ENCODE measurements at regions not wholly inside any gene's neighbourhood (a gene's known extent, or its start where the extent isn't known, plus 50 kb on each side); places are given as distances from the start of the nearest gene placed in this dataset.

DNA sequence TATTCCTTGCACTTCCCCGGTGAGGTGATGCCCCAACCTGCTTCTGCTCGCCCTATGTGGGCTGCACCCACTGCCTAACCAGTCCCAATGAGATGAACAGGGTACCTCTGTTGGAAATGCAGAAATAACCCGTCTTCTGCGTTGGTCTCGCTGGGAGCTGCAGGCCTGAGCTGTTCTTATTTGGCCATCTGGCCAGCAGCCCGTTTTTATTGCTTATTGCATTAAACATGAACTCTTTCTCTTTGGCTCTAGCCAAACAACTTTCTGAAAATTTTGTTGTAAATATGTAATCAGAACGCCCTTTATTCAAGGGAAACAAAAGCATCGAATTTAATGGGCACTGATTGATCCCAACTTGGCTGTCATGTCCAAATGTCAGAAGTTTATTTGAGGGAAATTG, 124.7 kb upstream of the FTMT start:
- no peaks in the 10 kb centered on the region for H3K27me3 Mint-ChIP-seq
- peaks cover 31% of the 10 kb centered on the region for H3K9me3 Mint-ChIP-seq
- H3K36me3 Mint-ChIP-seq (ENCODE audit: low read depth): no peaks in the 10 kb centered on the region
- no peaks in the 10 kb centered on the region for H3K4me1 Mint-ChIP-seq (ENCODE audit: low read depth)
- intact Hi-C loops (cut with micrococcal nuclease): no loop called here
- H3K27ac Mint-ChIP-seq: no peak overlapping the region
- H3K4me3 Mint-ChIP-seq: no peak overlapping the region

DNA sequence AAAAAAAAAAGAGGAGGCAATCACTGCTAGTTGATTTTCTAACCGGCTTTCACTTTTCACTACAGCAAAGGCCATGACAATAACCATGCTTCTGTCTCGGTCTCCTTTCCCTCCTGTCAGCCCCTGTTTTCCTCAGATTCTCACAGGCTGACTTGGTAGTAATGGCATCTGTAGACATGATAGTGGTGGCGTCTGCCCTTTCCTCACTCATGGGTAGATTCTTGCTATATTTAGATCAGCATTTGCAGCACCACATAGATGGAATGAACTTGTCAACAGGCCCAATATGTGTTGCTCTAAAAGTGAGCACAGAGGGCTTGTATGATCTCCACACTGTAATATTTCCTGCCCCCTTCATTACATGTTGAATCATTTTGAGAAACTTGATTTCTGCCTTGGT, 120.3 kb upstream of the FTMT start:
- no peaks in the 10 kb centered on the region for H3K36me3 Mint-ChIP-seq (ENCODE audit: low read depth)
- H3K4me1 Mint-ChIP-seq (ENCODE audit: low read depth): no peaks in the 10 kb centered on the region
- H3K27me3 Mint-ChIP-seq: no peaks in the 10 kb centered on the region
- H3K4me3 Mint-ChIP-seq: no peak overlapping the region
- H3K9me3 Mint-ChIP-seq: peaks cover 19% of the 10 kb centered on the region
- no peak overlapping the region for H3K27ac Mint-ChIP-seq
- intact Hi-C loops (cut with micrococcal nuclease): no loop called here

DNA sequence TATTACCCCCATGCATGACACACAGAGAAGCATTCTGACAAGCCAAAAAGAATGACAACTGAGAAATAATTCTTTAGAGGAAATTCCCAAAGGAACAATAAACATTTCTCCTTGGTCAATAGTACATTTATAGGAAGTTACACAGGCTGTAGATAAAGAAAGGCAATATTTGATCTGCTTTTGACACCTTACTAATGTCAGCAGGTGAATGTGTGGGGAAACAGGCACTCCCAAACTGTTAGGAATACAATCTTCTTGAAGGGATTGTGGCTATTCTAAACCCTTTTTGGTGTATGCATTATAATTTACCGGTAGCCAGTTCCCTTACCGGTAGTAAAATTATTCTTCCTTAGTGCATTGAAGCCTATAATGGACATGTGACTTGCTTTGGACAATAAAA, 116.1 kb upstream of the FTMT start:
- Mint-ChIP-seq H3K36me3 (ENCODE audit: low read depth) (no peaks in the 10 kb centered on the region), H3K27me3 (no peaks in the 10 kb centered on the region), H3K27ac (no peak overlapping the region), H3K4me3 (no peak overlapping the region), H3K4me1 (ENCODE audit: low read depth) (no peaks in the 10 kb centered on the region), H3K9me3 (peaks cover 2% of the 10 kb centered on the region)
- intact Hi-C loops (cut with micrococcal nuclease): no loop called here

DNA sequence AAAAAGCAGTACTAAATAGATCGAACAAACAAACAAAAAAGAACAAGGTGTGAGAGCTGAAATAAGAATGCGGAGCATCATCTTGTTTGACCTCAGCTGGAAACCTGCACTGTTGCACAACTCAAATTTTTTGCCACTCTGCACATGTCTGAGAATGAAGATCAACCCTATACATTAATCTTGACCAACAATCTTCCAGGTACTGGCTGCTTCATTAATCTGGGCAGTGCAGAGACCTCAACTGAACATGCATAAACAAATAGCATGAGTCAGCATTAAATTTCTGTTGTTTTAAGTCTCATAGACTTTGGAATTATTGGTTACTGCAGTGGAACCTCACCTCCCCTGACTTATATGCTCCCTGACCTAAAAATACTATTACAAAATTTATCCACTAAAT, 114.6 kb upstream of the FTMT start:
- Mint-ChIP-seq H3K27ac (no peak overlapping the region), H3K27me3 (no peaks in the 10 kb centered on the region), H3K4me1 (ENCODE audit: low read depth) (no peaks in the 10 kb centered on the region), H3K9me3 (peaks cover 10% of the 10 kb centered on the region), H3K4me3 (no peak overlapping the region), H3K36me3 (ENCODE audit: low read depth) (no peaks in the 10 kb centered on the region)
- intact Hi-C loops (cut with micrococcal nuclease): no loop called here

DNA sequence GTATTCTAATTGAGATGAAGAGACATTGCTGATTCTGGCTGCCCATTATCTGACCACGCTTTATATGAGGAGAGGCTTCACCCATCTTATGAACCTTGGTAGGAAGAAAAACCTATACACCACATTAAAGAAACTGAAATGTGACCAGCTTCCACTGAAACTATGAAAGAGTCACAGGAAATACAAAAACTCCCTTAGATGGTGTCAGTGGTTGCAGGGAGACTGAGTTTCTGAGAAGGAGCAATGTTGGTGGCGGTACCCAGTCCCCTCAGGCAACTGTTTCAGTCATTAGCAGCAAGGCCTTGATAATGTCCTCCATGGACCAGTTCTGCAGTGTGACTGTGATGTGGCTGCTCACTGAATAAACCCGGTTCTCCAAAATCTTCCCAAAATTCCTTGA, 110.5 kb upstream of the FTMT start:
- no peaks in the 10 kb centered on the region for H3K36me3 Mint-ChIP-seq (ENCODE audit: low read depth)
- no peaks in the 10 kb centered on the region for H3K27me3 Mint-ChIP-seq
- intact Hi-C loops (cut with micrococcal nuclease): no loop called here
- H3K4me3 Mint-ChIP-seq: no peak overlapping the region
- H3K27ac Mint-ChIP-seq: no peak overlapping the region
- H3K9me3 Mint-ChIP-seq: peaks cover 17% of the 10 kb centered on the region
- H3K4me1 Mint-ChIP-seq (ENCODE audit: low read depth): no peaks in the 10 kb centered on the region

DNA sequence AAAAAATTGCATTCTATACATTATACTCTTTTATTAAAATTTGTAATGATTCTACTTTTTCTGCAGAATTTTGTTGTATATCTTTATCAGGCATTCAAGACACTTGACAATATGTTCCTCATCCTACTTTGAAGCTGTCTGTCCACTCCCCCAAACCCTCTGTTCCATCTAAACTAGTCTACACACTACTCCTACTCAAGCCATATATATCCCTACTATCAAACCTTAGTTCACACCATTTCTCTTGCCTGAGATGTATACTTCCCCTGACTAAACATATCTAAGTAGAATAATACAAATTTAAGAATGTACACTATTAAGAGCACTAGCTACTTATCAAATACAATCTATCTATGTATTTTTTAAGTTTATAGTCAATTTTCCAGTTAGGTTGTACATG, 107.1 kb upstream of the FTMT start:
- Mint-ChIP-seq H3K36me3 (ENCODE audit: low read depth) (no peaks in the 10 kb centered on the region), H3K27ac (no peak overlapping the region), H3K4me3 (no peak overlapping the region), H3K4me1 (ENCODE audit: low read depth) (no peaks in the 10 kb centered on the region), H3K9me3 (peaks cover 17% of the 10 kb centered on the region), H3K27me3 (no peaks in the 10 kb centered on the region)
- intact Hi-C loops (cut with micrococcal nuclease): no loop called here

DNA sequence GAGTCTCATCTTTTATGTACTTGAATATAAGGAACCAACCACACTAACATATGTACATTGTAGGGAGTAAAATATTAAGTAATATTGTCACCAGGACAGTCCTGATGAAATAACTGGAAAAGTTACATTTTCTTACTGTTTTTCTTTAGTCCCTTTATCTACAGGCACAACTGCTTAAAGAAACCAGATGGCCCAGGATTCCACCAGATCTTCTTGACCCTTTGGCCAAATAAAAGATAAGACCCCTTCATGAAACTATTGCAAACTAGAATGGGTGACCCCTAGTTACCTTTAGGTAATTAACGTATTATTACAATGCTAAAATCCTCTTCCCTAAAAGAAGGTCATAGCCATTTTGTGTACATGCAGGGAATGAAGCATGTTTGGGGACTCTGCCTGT, 106.3 kb upstream of the FTMT start:
- Mint-ChIP-seq H3K9me3 (peaks cover 17% of the 10 kb centered on the region), H3K4me3 (no peak overlapping the region), H3K4me1 (ENCODE audit: low read depth) (no peaks in the 10 kb centered on the region), H3K27me3 (no peaks in the 10 kb centered on the region), H3K27ac (no peak overlapping the region), H3K36me3 (ENCODE audit: low read depth) (no peaks in the 10 kb centered on the region)
- intact Hi-C loops (cut with micrococcal nuclease): no loop called here

DNA sequence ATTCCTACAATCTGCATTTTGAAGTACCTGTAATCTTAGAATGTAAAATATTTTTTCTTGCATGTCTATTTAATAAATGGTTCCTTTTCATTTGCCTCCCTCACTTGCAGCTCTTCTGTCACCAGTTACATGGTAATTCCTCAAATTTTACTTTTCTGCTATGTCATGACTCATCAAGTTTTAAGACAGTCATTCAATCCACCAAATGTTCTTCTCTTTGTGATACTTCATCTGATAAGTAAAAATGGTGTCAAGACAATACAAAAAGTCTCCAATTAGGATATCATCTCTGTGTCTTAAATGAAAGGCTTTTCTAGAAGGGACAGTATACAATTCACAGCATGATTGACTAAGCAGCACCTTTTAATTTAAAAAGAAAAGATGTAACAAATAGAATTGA, 104.9 kb upstream of the FTMT start:
- Mint-ChIP-seq H3K27ac (no peak overlapping the region), H3K4me1 (ENCODE audit: low read depth) (no peaks in the 10 kb centered on the region), H3K4me3 (no peak overlapping the region), H3K27me3 (no peaks in the 10 kb centered on the region), H3K36me3 (ENCODE audit: low read depth) (no peaks in the 10 kb centered on the region), H3K9me3 (peaks cover 8% of the 10 kb centered on the region)
- intact Hi-C loops (cut with micrococcal nuclease): no loop called here

DNA sequence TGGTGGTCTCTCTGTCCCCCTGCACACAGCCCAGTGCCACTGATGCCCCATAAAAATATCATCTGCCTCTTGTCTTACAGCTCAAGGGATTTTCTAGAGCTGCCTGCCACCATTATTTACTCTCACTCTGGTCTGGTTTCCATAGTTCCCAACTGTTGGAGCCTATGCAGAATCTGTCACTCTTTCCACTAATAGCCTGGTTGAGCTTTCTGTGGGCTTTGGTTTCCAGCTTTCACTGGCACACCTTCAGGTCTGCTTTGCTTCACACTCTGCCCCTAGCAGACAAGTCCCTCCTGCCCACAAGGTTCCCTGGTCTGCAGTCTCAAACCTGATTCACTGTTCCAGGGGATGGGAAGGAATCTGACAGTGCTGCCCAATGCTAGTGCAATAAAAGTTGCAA, 103.0 kb upstream of the FTMT start:
- no peaks in the 10 kb centered on the region for H3K36me3 Mint-ChIP-seq (ENCODE audit: low read depth)
- H3K4me1 Mint-ChIP-seq (ENCODE audit: low read depth): no peaks in the 10 kb centered on the region
- H3K4me3 Mint-ChIP-seq: no peak overlapping the region
- H3K27ac Mint-ChIP-seq: no peak overlapping the region
- no peaks in the 10 kb centered on the region for H3K27me3 Mint-ChIP-seq
- peaks cover 8% of the 10 kb centered on the region for H3K9me3 Mint-ChIP-seq
- intact Hi-C loops (cut with micrococcal nuclease): no loop called here

DNA sequence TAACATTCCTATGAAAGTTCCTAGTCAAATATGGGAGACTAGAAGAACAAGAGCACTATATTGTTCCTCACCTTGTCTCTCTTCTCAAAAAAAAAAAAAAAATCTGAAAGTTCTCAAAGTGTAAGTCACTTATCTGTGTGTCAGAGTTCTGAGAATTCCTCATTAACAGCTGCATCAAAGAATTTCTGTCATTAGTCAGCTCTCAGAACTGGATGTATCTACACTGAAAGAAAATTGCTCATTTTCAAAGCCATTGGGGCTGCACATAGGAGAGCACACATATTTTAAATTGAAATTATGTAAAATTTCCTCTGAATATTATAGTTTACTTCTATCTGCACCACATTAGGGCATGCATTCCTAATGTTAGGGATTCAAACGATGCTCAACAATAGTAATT, 99.5 kb upstream of the FTMT start:
- Mint-ChIP-seq H3K4me3 (no peak overlapping the region), H3K4me1 (ENCODE audit: low read depth) (no peaks in the 10 kb centered on the region), H3K27ac (no peak overlapping the region), H3K27me3 (no peaks in the 10 kb centered on the region), H3K9me3 (no peaks in the 10 kb centered on the region), H3K36me3 (ENCODE audit: low read depth) (no peaks in the 10 kb centered on the region)
- intact Hi-C loops (cut with micrococcal nuclease): no loop called here

DNA sequence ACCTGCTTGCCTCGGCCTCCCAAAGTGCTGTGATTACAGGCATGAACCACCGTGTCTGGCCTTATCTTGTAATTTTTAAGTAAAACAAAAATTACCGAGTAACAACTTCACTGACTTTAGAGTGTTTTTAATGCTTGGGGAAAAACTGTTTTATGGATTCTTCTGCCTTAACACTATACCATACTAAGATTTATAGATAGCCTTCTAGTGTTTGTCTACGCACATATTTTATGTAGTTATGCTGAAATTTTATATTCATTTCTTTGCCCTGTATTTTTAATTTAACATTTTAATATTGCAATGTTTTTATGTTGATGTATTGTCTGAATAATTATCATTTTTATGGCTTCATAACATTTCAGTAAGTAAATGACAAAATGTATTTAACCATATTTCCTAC, 96.4 kb upstream of the FTMT start:
- Mint-ChIP-seq H3K36me3 (ENCODE audit: low read depth) (no peaks in the 10 kb centered on the region), H3K27me3 (no peaks in the 10 kb centered on the region), H3K4me1 (ENCODE audit: low read depth) (no peaks in the 10 kb centered on the region), H3K9me3 (no peaks in the 10 kb centered on the region), H3K4me3 (no peak overlapping the region), H3K27ac (no peak overlapping the region)
- intact Hi-C loops (cut with micrococcal nuclease): no loop called here

DNA sequence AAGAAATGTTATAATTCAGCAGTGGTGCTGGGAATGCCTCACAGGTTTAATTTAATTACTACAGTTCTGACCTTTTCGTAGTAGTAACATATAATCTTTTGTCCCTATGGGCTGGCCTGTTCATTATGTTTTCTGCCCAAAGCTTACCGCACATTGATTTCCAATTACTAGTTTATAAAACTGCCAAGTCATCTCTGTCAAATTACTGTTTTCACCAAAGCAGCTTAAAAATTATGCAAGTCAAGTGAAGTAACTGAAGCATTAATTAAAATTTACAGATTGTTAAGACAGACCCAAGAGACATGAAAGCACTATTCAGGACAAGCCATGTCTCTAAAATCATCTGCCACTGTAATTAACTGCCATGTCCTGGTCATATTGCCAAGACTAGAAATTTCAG, 93.9 kb upstream of the FTMT start:
- intact Hi-C loops (cut with micrococcal nuclease): no loop called here
- H3K4me1 Mint-ChIP-seq (ENCODE audit: low read depth): no peaks in the 10 kb centered on the region
- H3K27me3 Mint-ChIP-seq: no peaks in the 10 kb centered on the region
- H3K9me3 Mint-ChIP-seq: no peaks in the 10 kb centered on the region
- no peak overlapping the region for H3K4me3 Mint-ChIP-seq
- H3K27ac Mint-ChIP-seq: no peak overlapping the region
- H3K36me3 Mint-ChIP-seq (ENCODE audit: low read depth): no peaks in the 10 kb centered on the region

DNA sequence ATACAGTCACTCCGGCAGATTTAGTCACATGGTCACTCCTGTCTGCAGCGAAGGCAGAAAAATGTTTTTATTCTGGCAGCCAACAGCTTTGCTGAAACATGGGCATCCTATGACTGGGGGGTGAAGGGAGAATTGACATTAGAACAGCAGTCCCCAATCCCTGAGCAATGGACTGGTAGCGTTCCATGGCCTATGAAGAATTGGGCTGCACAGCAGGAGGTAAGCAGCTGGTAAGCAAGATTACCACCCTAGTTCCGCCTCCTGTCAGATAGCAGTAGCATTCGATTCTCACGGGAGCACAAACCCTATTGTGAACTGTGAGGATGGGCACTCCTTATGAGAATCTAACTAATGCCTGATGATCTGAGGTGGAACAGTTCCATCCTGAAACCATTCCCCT, 93.1 kb upstream of the FTMT start:
- H3K36me3 Mint-ChIP-seq (ENCODE audit: low read depth): no peaks in the 10 kb centered on the region
- intact Hi-C loops (cut with micrococcal nuclease): no loop called here
- no peaks in the 10 kb centered on the region for H3K4me1 Mint-ChIP-seq (ENCODE audit: low read depth)
- no peaks in the 10 kb centered on the region for H3K9me3 Mint-ChIP-seq
- no peaks in the 10 kb centered on the region for H3K27me3 Mint-ChIP-seq
- H3K27ac Mint-ChIP-seq: no peak overlapping the region
- H3K4me3 Mint-ChIP-seq: no peak overlapping the region

DNA sequence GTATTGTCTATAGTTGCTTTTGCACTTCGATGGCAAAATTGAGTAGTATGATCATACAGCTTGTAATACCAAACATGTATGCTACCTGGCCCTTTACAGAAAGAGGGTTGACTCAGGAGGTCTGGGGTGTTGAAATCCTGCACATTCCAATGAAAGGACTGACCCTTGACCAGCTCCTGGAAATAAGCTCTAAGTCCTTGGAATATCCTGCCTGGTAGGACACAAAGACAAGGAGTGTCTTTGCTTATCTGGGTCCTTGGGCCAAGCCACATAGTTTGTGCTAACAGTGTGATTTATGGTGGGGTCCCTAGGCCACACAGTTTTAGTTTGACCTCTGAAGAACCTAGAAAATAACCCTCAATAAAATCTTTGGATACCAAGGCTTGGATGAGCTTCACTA, 89.3 kb upstream of the FTMT start:
- H3K27ac Mint-ChIP-seq: no peak overlapping the region
- no peaks in the 10 kb centered on the region for H3K36me3 Mint-ChIP-seq (ENCODE audit: low read depth)
- intact Hi-C loops (cut with micrococcal nuclease): no loop called here
- no peaks in the 10 kb centered on the region for H3K9me3 Mint-ChIP-seq
- no peaks in the 10 kb centered on the region for H3K27me3 Mint-ChIP-seq
- no peak overlapping the region for H3K4me3 Mint-ChIP-seq
- H3K4me1 Mint-ChIP-seq (ENCODE audit: low read depth): no peaks in the 10 kb centered on the region

DNA sequence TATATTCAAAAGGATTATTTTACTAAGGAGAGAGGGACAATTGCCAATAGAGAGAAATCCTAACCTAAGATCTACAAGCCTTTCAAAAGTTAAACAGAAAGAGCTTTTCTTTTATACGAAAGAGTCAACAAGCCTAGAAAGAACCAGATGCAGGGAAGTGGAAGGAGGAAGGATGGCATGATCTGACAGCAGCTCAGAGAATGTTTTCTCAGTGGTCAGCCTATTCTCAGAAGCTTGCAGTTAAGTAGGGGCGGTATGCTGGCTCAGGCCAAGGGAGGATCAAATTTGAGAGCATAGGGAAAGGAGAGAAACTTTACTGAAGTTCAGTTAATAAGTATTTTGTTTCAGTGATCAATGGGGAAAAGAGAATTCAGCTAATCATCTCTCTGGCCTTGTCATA, 88.0 kb upstream of the FTMT start:
- Mint-ChIP-seq H3K36me3 (ENCODE audit: low read depth) (no peaks in the 10 kb centered on the region), H3K27ac (no peak overlapping the region), H3K4me3 (no peak overlapping the region), H3K27me3 (no peaks in the 10 kb centered on the region), H3K9me3 (peaks cover under 1% of the 10 kb centered on the region), H3K4me1 (ENCODE audit: low read depth) (no peaks in the 10 kb centered on the region)
- intact Hi-C loops (cut with micrococcal nuclease): no loop called here

DNA sequence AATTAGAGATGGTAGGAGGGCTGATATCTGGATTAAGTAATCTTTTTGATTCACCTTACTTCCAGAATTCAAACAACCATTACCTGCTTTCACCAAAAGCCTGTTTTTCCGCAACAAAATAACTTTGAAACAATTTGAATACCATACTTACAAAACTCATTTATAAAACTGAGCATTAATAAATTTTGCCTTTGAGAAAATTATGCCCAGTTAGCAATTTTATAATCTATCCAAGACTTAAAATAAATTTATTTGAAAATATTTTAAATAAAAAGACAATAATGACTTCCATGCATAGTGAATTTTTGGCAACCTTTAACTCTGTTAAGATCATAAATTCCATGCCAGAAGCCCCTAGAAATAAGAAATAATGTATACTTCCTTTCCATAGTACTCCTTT, 71.3 kb upstream of the FTMT start:
- Mint-ChIP-seq H3K4me1 (ENCODE audit: low read depth) (no peaks in the 10 kb centered on the region), H3K36me3 (ENCODE audit: low read depth) (no peaks in the 10 kb centered on the region), H3K27me3 (no peaks in the 10 kb centered on the region), H3K9me3 (no peaks in the 10 kb centered on the region), H3K27ac (no peak overlapping the region), H3K4me3 (no peak overlapping the region)
- intact Hi-C loops (cut with micrococcal nuclease): no loop called here
